ENCODE measurements at regions not wholly inside any gene's neighbourhood (a gene's known extent, or its start where the extent isn't known, plus 50 kb on each side); places are given as distances from the start of the nearest gene placed in this dataset.

GRCh38 chr9:81474125-81474524 is 215.2 kb downstream of the TLE1 start:
- no peak for TF ChIP-seq CTCF (optimal IDR thresholded peaks at IDR 0.05 in 1 of 3, IDR thresholded peaks at IDR 0.05 in 1 of 3, conservative IDR thresholded peaks at IDR 0.05 in 1 of 3; ENCODE audit: extremely low read depth in 1 of 3, insufficient read depth in 2 of 3, low read length in 3 of 3)
- TF ChIP-seq EZH2 (IDR thresholded peaks at IDR 0.05; ENCODE audit: low read length), result no peak
